ENCODE measurements at regions not wholly inside any gene's neighbourhood (a gene's known extent, or its start where the extent isn't known, plus 50 kb on each side); places are given as distances from the start of the nearest gene placed in this dataset.

- TF ChIP-seq CHD2 (IDR thresholded peaks at IDR 0.05; ENCODE audit: low read length, partially characterized antibody) (no peak), CTCF (IDR thresholded peaks at IDR 0.05) (no peak), REST (IDR thresholded peaks at IDR 0.05) (no peak), POLR2A (IDR thresholded peaks at IDR 0.05; ENCODE audit: low read length) (no peak), ATOH8 (CRISPR knock-in tag; IDR thresholded peaks at IDR 0.05; ENCODE audit: low read depth) (no peak), BCL3 (IDR thresholded peaks at IDR 0.05) (no peak), RAD21 (conservative IDR thresholded peaks at IDR 0.05 in 1 of 2, IDR thresholded peaks at IDR 0.05 in 1 of 2) (no peak), RCOR1 (IDR thresholded peaks at IDR 0.05; ENCODE audit: low read depth, low read length) (no peak), JUN (IDR thresholded peaks at IDR 0.05) (no peak), CBX8 (IDR thresholded peaks at IDR 0.05) (no peak), RFX5 (IDR thresholded peaks at IDR 0.05) (no peak), HOXA7 (CRISPR knock-in tag; IDR thresholded peaks at IDR 0.05) (no peak)
Measured at GRCh38 chr6:16998461-16998860, 103.4 kb upstream of the STMND1 start.
